Peyer's patch (tissue), 4 donors: ENCODE measurements at regions not wholly inside any gene's neighbourhood (a gene's known extent, or its start where the extent isn't known, plus 50 kb on each side); places are given as distances from the start of the nearest gene placed in this dataset.

Source experiments
- CTCF ChIP-seq, 6 experiments: fragments of 450-650 bp in 4 of 6; fragments of 200-600 bp in 2 of 6; sonication (generic) in 1 of 6; IDR thresholded peaks; one replicate each; pipeline ENCODE4 v1.5.1; 2017 to 2019; ENCODE audit warnings: antibody characterized with exemption in 6 of 6, mild to moderate bottlenecking in 3 of 6, moderate library complexity in 1 of 6
- POLR2A ChIP-seq, 2 donors: fragments of 450-650 bp; IDR thresholded peaks; one replicate each; pipeline ENCODE4 v1.5.1; 2017; ENCODE audit warnings: antibody characterized with exemption in 2 of 2, mild to moderate bottlenecking in 2 of 2, moderate library complexity in 2 of 2

GRCh38 chr6:67361264-67361663 lies 1273.8 kb upstream of the ADGRB3 start:
- TF ChIP-seq POLR2A (IDR thresholded peaks at IDR 0.05): no peak
- TF ChIP-seq CTCF (IDR thresholded peaks at IDR 0.05): no peak
